K562 (cell line): ENCODE measurements at regions not wholly inside any gene's neighbourhood (a gene's known extent, or its start where the extent isn't known, plus 50 kb on each side); places are given as distances from the start of the nearest gene placed in this dataset.
"Not testable (repeated sequence)": the region's sequence is repeated elsewhere in the genome, so short reads cannot be mapped to it uniquely, and the experiment has no call there.

Source experiments
- ATAC-seq: fragments of 200-7000 bp; cut with Tn5 transposase; 3 replicates; pipeline ENCODE4 v1.9.1; 2020; ENCODE audit warnings: moderate library complexity
- BruUV-seq: library from RNA; stranded (reverse); fragments of 400-500 nt; replicated peaks from 2 replicates; lab custom pipeline; 2021; lab: Mats Ljungman, UMichigan
- CTCF ChIA-PET: fragments of 300-600 bp; formaldehyde crosslinking; extraction: SDS; loops from one replicate; lab custom pipeline; 2021; ENCODE audit warnings: low intra/inter-chr PET ratio; lab: Yijun Ruan, JAX
- POLR2A ChIA-PET: fragments of 300-600, 350-650 bp; sonication (Branson Sonifier 250); formaldehyde crosslinking; extraction: SDS; loops from one replicate; lab custom pipeline; 2021; ENCODE audit warnings: antibody characterized with exemption, inconsistent platforms; lab: Yijun Ruan, JAX
- DNase-seq, 4 experiments: peaks; one replicate each; pipeline versions ENCODE4 v3.0.0 to v3.0.0-alpha.2; 2011 to 2018; ENCODE audit warnings: low spot score in 3 of 4, mixed read lengths in 3 of 4; ENCODE audit errors: extremely low read depth in 1 of 4
- FAIRE-seq: peaks from 2 replicates; lab custom pipeline; 2011; peaks lifted over from hg19 to GRCh38; lab: Jason Lieb, UNC
- H2AFZ ChIP-seq: 2 replicates; pipeline ENCODE4 v1.6.0; 2011; ENCODE audit warnings: low read depth, low read length, control low read depth, inconsistent platforms
- H3K27ac ChIP-seq: fragments of 200-600 bp; 3 replicates; pipeline ENCODE4 v1.8.0; 2011; ENCODE audit warnings: low read depth, mild to moderate bottlenecking, control low read depth, inconsistent platforms, low read length, moderate library complexity, mixed read lengths; ENCODE audit errors: extremely low read depth
- H3K27me3 ChIP-seq, 2 experiments: fragments of 300-600 bp in 1 of 2; 2 replicates in 1 of 2; 3 replicates in 1 of 2; pipeline versions ENCODE4 v1.6.0 to v1.8.0; 2011; ENCODE audit warnings: inconsistent platforms in 2 of 2, low read length in 2 of 2, mild to moderate bottlenecking in 1 of 2, mixed read lengths in 1 of 2, moderate library complexity in 1 of 2; ENCODE audit not compliant: control insufficient read depth in 2 of 2, insufficient read depth in 2 of 2
- H3K36me3 ChIP-seq: fragments of 300-600 bp; 3 replicates; pipeline ENCODE4 v1.8.0; 2011; ENCODE audit warnings: mild to moderate bottlenecking, low read length, inconsistent platforms; ENCODE audit not compliant: control insufficient read depth, insufficient read depth
- H3K4me1 ChIP-seq, 2 experiments: fragments of 200-600 bp in 1 of 2; replicated peaks in 1 of 2; 2 replicates in 1 of 2; 3 replicates in 1 of 2; pipeline versions ENCODE4 v1.5.1 to v1.8.0; 2011; ENCODE audit warnings: inconsistent platforms in 2 of 2, low read length in 2 of 2, mild to moderate bottlenecking in 1 of 2, mixed read lengths in 1 of 2, moderate library complexity in 1 of 2; ENCODE audit not compliant: control insufficient read depth in 2 of 2, insufficient read depth in 2 of 2
- H3K4me2 ChIP-seq: 2 replicates; pipeline ENCODE4 v1.6.1; 2011; ENCODE audit warnings: low read length, control low read depth, inconsistent platforms, mixed read lengths; ENCODE audit not compliant: insufficient read depth
- H3K4me3 ChIP-seq: fragments of 200-600 bp; sonication (generic), shearing (Covaris generic); 2 replicates; pipeline ENCODE4 v1.5.1; 2016; ENCODE audit warnings: control low read depth, inconsistent platforms
- H3K79me2 ChIP-seq: fragments of 200-600 bp; 3 replicates; pipeline ENCODE4 v1.8.0; 2011; ENCODE audit warnings: low read length, inconsistent platforms; ENCODE audit not compliant: control insufficient read depth, insufficient read depth
- H3K9ac ChIP-seq, 2 experiments: 2 replicates each; pipeline versions ENCODE4 v1.6.0 to v1.6.1; 2011; ENCODE audit warnings: low read depth in 2 of 2, low read length in 2 of 2, control low read depth in 1 of 2, inconsistent platforms in 1 of 2, mild to moderate bottlenecking in 1 of 2, mixed read lengths in 1 of 2; ENCODE audit not compliant: insufficient read depth in 1 of 2
- H3K9me1 ChIP-seq: one replicate; pipeline ENCODE4 v1.6.0; 2011; ENCODE audit warnings: inconsistent platforms, mild to moderate bottlenecking, low read length, moderate library complexity; ENCODE audit not compliant: control insufficient read depth, insufficient read depth
- H3K9me3 ChIP-seq: replicated peaks from 2 replicates; pipeline ENCODE4 v1.5.1; 2011; ENCODE audit warnings: low read depth, low read length, inconsistent platforms; ENCODE audit not compliant: control insufficient read depth, insufficient read depth
- H4K20me1 ChIP-seq: replicated peaks from 2 replicates; pipeline ENCODE4 v1.6.1; 2011; ENCODE audit warnings: low read length, inconsistent platforms, mixed read lengths; ENCODE audit not compliant: control insufficient read depth, insufficient read depth
- ELF1 ChIP-seq: fragments of 200-800 bp; sonication (Bioruptor generic); IDR thresholded peaks from 2 replicates; pipeline ENCODE4 v1.6.1; 2016; ENCODE audit warnings: missing genetic modification characterization, missing compliant biosample characterization
- KAT7 ChIP-seq: sonication (generic); formaldehyde crosslinking; IDR thresholded peaks from 2 replicates; pipeline ENCODE4 v1.8.0; 2022; ENCODE audit warnings: missing genetic modification reagents, mild to moderate bottlenecking, borderline replicate concordance
- SAFB2 ChIP-seq: fragments of 200-400 bp; formaldehyde crosslinking; IDR thresholded peaks from 2 replicates; pipeline ENCODE4 v1.6.1; 2018; ENCODE audit warnings: borderline replicate concordance, low read length, low read depth, moderate library complexity; ENCODE audit not compliant: severe bottlenecking
- ZBTB34 ChIP-seq: fragments of 250-450 bp; sonication (Bioruptor Pico); IDR thresholded peaks from 2 replicates; pipeline ENCODE4 v1.8.0; 2021; ENCODE audit warnings: mild to moderate bottlenecking, moderate library complexity
- ZNF586 ChIP-seq: fragments of 450-650 bp; formaldehyde crosslinking; conservative IDR thresholded peaks from 2 replicates; pipeline ENCODE4 v1.4.0; 2020; ENCODE audit warnings: mild to moderate bottlenecking, moderate library complexity
- ZNF77 ChIP-seq: fragments of 250-450 bp; sonication (Bioruptor Pico); IDR thresholded peaks from 2 replicates; pipeline ENCODE4 v1.5.0; 2020
- ZSCAN32 ChIP-seq: fragments of 450-650 bp; formaldehyde crosslinking; IDR thresholded peaks from 2 replicates; pipeline ENCODE4 v1.4.0; 2020; ENCODE audit warnings: mild to moderate bottlenecking, moderate library complexity
- WGBS: fragments of 100-300 bp; shearing (Covaris generic); methylation state at CpG from one replicate; pipeline ENCODE4 v1.1.6; 2016; ENCODE audit warnings: low coverage, mixed read lengths; ENCODE audit not compliant: insufficient coverage; ENCODE audit errors: missing lambda C conversion rate; 5-methylcytosine and 5-hydroxymethylcytosine counted together
- in situ Hi-C: fragments of 300-500 bp; cut with MboI; formaldehyde crosslinking; loops from 4 replicates; pipeline ENCODE4 v1.15.0; 2018; ENCODE audit warnings: inconsistent platforms, mixed read lengths
- intact Hi-C: fragments of 100-400 bp; cut with micrococcal nuclease; formaldehyde crosslinking; loops from 2 replicates; pipeline ENCODE4 v1.14.2; 2022

- TF ChIP-seq ZBTB34 (CRISPR knock-in tag): no peak
- TF ChIP-seq ELF1 (tag): no peak
- no peak for TF ChIP-seq SAFB2
- no peak for TF ChIP-seq ZNF77 (CRISPR knock-in tag)
- no peak for TF ChIP-seq ZNF586
- no peak for TF ChIP-seq ZSCAN32
- TF ChIP-seq KAT7 (CRISPR knock-in tag): no peak
- TF ChIP-seq, all 486 proteins: peak for 0
Measured at GRCh38 chr13:76663592-76664335, 222.4 kb downstream of the KCTD12 start (continued).

- H2AFZ ChIP-seq, H3K9me1 ChIP-seq, H3K4me3 ChIP-seq, intact Hi-C loops, H3K4me1 ChIP-seq, FAIRE-seq, H3K9me3 ChIP-seq, H4K20me1 ChIP-seq, POLR2A ChIA-PET, H3K27ac ChIP-seq, H3K36me3 ChIP-seq, H3K27me3 ChIP-seq, DNase-seq, BruUV-seq, H3K79me2 ChIP-seq, CTCF ChIA-PET, ATAC-seq, in situ Hi-C loops, H3K4me2 ChIP-seq, H3K9ac ChIP-seq: not testable (repeated sequence)
- 0% methylated on average over 6 of the region's 7 CpGs for WGBS
Measured at GRCh38 chr13:76659074-76659473, 227.1 kb downstream of the KCTD12 start.
